ENCODE measurements at regions not wholly inside any gene's neighbourhood (a gene's known extent, or its start where the extent isn't known, plus 50 kb on each side); places are given as distances from the start of the nearest gene placed in this dataset.

- no TSS peak for BruUV-seq (replicated peaks)
- POLR2A ChIA-PET (ENCODE audit: low non-redundant PET): no interaction called here
- CTCF ChIA-PET: no interaction called here
These were observed 170.6 kb upstream of the MEIS1 start for GRCh38 chr2:66264354-66264753.

GRCh38 chr2:66255867-66256266 lies 179.1 kb upstream of the MEIS1 start:
- DNase-seq (ENCODE audit: low spot score): no peak
- intact Hi-C loops (cut with micrococcal nuclease; ENCODE audit: unreplicated experiment): no loop called here
- no TSS peak for BruUV-seq (replicated peaks)
- Histone ChIP-seq H3K36me3 (ENCODE audit: insufficient read depth, low read length, poor library complexity, severe bottlenecking) (no peaks in the 10 kb centered on the region), H3K27ac (ENCODE audit: low read depth, low read length, poor library complexity, severe bottlenecking) (no peak overlapping the region), H3K27me3 (replicated peaks; ENCODE audit: insufficient read depth, low read depth, low read length, poor library complexity) (no peaks in the 10 kb centered on the region), H3K4me3 (ENCODE audit: low read depth, low read length, poor library complexity, severe bottlenecking) (no peak overlapping the region), H3K4me1 (ENCODE audit: insufficient read depth, low read length, poor library complexity, severe bottlenecking) (no peaks in the 10 kb centered on the region), H3K9me3 (ENCODE audit: low read depth, low read length, poor library complexity, severe bottlenecking) (no peaks in the 10 kb centered on the region)
- ChIA-PET POLR2A (ENCODE audit: low non-redundant PET) (no interaction called here), CTCF (no interaction called here)
- TF ChIP-seq EZH2 (IDR thresholded peaks at IDR 0.05; ENCODE audit: borderline replicate concordance, low read depth, low read length, poor library complexity, severe bottlenecking) (no peak), CTCF (conservative IDR thresholded peaks at IDR 0.05; ENCODE audit: low read depth, low read length) (no peak)

More at GRCh38 chr2:66264354-66264753, 170.6 kb upstream of the MEIS1 start:
- no peaks in the 10 kb centered on the region for H3K4me1 ChIP-seq (ENCODE audit: insufficient read depth, low read length, poor library complexity, severe bottlenecking)
- H3K4me3 ChIP-seq (ENCODE audit: low read depth, low read length, poor library complexity, severe bottlenecking): no peak overlapping the region
- DNase-seq (ENCODE audit: low spot score): no peak
- TF ChIP-seq EZH2 (IDR thresholded peaks at IDR 0.05; ENCODE audit: borderline replicate concordance, low read depth, low read length, poor library complexity, severe bottlenecking) (no peak), CTCF (conservative IDR thresholded peaks at IDR 0.05; ENCODE audit: low read depth, low read length) (no peak)
- intact Hi-C loops (cut with micrococcal nuclease; ENCODE audit: unreplicated experiment): no loop called here
- no peaks in the 10 kb centered on the region for H3K9me3 ChIP-seq (ENCODE audit: low read depth, low read length, poor library complexity, severe bottlenecking)
- no peaks in the 10 kb centered on the region for H3K36me3 ChIP-seq (ENCODE audit: insufficient read depth, low read length, poor library complexity, severe bottlenecking)
- H3K27ac ChIP-seq (ENCODE audit: low read depth, low read length, poor library complexity, severe bottlenecking): no peak overlapping the region
- H3K27me3 ChIP-seq (replicated peaks; ENCODE audit: insufficient read depth, low read depth, low read length, poor library complexity): no peaks in the 10 kb centered on the region

GRCh38 chr2:66255136-66255535 lies 179.8 kb upstream of the MEIS1 start:
- intact Hi-C loops (cut with micrococcal nuclease; ENCODE audit: unreplicated experiment): no loop called here
- DNase-seq (ENCODE audit: low spot score): no peak
- H3K9me3 ChIP-seq (ENCODE audit: low read depth, low read length, poor library complexity, severe bottlenecking): no peaks in the 10 kb centered on the region
- CTCF ChIA-PET: no interaction called here
- no peak overlapping the region for H3K4me3 ChIP-seq (ENCODE audit: low read depth, low read length, poor library complexity, severe bottlenecking)
- no peaks in the 10 kb centered on the region for H3K27me3 ChIP-seq (replicated peaks; ENCODE audit: insufficient read depth, low read depth, low read length, poor library complexity)
- H3K4me1 ChIP-seq (ENCODE audit: insufficient read depth, low read length, poor library complexity, severe bottlenecking): no peaks in the 10 kb centered on the region
- POLR2A ChIA-PET (ENCODE audit: low non-redundant PET): no interaction called here
- BruUV-seq (replicated peaks): no TSS peak
- TF ChIP-seq EZH2 (IDR thresholded peaks at IDR 0.05; ENCODE audit: borderline replicate concordance, low read depth, low read length, poor library complexity, severe bottlenecking) (no peak), CTCF (conservative IDR thresholded peaks at IDR 0.05; ENCODE audit: low read depth, low read length) (no peak)
- H3K27ac ChIP-seq (ENCODE audit: low read depth, low read length, poor library complexity, severe bottlenecking): no peak overlapping the region
- H3K36me3 ChIP-seq (ENCODE audit: insufficient read depth, low read length, poor library complexity, severe bottlenecking): no peaks in the 10 kb centered on the region
